HUES48 (cell line): ENCODE measurements at regions not wholly inside any gene's neighbourhood (a gene's known extent, or its start where the extent isn't known, plus 50 kb on each side); places are given as distances from the start of the nearest gene placed in this dataset.
"Not testable (repeated sequence)": the region's sequence is repeated elsewhere in the genome, so short reads cannot be mapped to it uniquely, and the experiment has no call there.

Experiments
- H3K27ac ChIP-seq: one replicate; pipeline ENCODE4 v1.7.0; 2013; ENCODE audit warnings: low read depth, low read length, inconsistent platforms
- H3K27me3 ChIP-seq: 2 replicates; pipeline ENCODE4 v1.6.1; 2013; ENCODE audit warnings: mild to moderate bottlenecking, low read length; ENCODE audit not compliant: control insufficient read depth, insufficient read depth
- H3K36me3 ChIP-seq: 2 replicates; pipeline ENCODE4 v1.6.1; 2013; ENCODE audit warnings: low read length; ENCODE audit not compliant: control insufficient read depth, insufficient read depth
- H3K4me1 ChIP-seq: 2 replicates; pipeline ENCODE4 v1.6.1; 2013; ENCODE audit warnings: mild to moderate bottlenecking, low read length; ENCODE audit not compliant: control insufficient read depth, insufficient read depth
- H3K4me3 ChIP-seq: 2 replicates; pipeline ENCODE4 v1.5.1; 2013; ENCODE audit warnings: mild to moderate bottlenecking, low read depth, low read length
- H3K9ac ChIP-seq: 2 replicates; pipeline ENCODE4 v1.6.1; 2013; ENCODE audit warnings: mild to moderate bottlenecking, low read depth, low read length, moderate library complexity
- H3K9me3 ChIP-seq: 2 replicates; pipeline ENCODE4 v1.6.1; 2013; ENCODE audit warnings: low read length; ENCODE audit not compliant: control insufficient read depth, insufficient read depth

DNA sequence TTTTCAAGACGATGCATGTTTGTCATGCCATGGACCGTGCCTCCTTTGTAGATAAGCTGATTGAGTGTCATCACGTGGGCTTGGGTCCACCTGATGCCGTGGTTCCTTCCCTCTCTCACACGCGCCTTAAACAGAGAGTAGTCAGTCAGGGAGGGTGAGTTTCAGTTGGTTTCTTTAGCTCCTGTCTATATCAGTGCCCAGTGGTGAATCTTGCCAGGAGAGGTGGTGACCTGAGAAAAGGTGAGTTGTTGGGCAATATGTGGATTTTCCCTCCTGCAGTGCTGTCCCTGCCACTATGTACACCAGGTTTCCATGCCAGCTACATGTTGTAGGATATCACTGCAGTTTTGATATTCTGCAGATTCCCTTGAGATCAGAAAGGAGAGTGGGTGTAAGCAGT lies 129.7 kb downstream of the LAT start:
- no peaks in the 10 kb centered on the region for H3K9me3 ChIP-seq
- no peak overlapping the region for H3K4me3 ChIP-seq
- H3K9ac ChIP-seq, result no peak overlapping the region
- no peaks in the 10 kb centered on the region for H3K4me1 ChIP-seq
- H3K27me3 ChIP-seq, result no peaks in the 10 kb centered on the region
- H3K27ac ChIP-seq, result no peak overlapping the region
- no peaks in the 10 kb centered on the region for H3K36me3 ChIP-seq

DNA sequence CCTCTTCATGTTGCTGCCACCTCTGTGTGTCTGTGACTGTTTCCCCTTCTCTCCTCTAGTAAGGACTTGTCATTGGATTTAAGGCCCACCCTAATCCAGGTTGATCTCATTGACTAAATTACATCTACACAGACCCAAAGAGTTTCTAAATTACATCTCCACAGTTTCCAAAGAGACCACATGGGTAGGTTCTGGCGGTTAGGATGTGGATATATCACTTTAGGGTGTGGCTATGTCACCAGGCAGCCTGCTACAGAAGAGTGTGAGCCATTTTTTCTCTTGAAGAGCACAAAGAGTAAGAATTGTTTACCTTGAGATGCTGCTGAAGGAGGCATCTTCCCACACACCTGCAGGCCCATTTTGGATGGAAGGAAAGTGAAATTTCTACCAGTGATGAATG lies 128.6 kb downstream of the LAT start:
- H3K27ac ChIP-seq, H3K36me3 ChIP-seq, H3K4me3 ChIP-seq, H3K9ac ChIP-seq, H3K9me3 ChIP-seq, H3K4me1 ChIP-seq, H3K27me3 ChIP-seq: not testable (repeated sequence)

DNA sequence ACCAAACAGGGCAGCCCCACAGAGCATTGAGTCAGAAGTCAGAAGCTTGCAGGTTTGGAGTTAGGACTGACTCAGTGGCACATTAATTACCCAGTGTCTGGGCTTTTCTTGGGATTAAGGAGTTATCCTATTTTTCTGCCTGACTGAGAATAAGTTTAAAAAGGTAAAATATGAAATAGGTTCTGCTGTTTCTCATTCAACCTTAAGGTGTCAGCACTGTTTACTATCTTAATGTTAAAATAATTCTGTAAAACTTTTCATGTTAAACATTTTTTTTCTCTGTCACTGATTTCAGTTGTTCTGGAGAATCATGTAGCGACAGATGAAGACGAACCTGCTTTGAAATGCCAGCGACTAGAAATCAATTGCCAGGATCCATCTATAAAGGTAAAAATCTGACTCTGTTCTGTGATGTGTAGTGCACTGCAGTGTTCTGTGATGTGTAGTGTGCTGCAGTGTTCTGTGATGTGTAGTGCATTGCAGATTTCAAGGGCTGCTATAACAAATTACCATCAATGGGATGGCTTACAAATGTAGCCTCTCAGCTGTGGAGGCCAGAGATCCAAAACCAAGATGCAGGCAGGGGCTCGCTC lies 128.0 kb downstream of the LAT start:
- H3K9me3 ChIP-seq, result no peaks in the 10 kb centered on the region
- no peak overlapping the region for H3K27ac ChIP-seq
- no peak overlapping the region for H3K9ac ChIP-seq
- no peaks in the 10 kb centered on the region for H3K27me3 ChIP-seq
- no peaks in the 10 kb centered on the region for H3K36me3 ChIP-seq
- no peaks in the 10 kb centered on the region for H3K4me1 ChIP-seq
- H3K4me3 ChIP-seq, result no peak overlapping the region

DNA sequence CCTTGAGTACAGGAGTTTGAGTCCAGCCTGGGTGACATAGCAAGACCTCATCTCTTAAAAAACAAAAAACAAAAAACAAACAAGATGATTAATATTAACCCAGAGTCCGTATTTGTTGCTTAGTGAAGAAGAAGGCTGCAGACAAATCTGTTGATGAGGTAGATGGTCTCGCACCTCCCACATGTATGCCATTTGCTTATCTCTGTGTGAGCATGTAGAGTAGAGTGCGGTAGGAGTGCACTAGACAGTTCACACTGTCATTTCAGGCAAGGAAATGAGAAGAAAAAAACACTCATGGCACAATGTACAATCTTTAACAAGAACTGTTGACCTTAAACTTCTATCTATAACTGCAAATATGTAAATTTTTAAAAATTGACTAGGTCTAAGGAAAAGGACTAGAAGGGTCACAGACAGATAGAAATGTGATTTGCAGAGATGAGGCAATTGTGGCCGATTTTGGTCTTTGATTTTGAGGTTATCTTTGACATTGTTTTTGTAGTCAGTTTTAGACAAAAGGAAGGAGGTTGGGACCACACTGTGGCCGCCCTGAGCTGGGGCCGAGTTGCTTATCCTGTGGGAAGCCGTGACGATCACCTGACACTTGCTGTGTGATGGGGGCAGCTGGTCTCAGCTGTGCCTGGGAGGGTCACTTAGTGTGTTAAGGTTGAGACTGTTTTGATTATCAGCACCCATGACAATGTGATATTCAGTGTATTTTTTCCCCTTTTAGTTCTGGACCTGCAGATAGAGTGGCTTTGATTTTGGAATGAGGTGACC lies 127.2 kb downstream of the LAT start:
- H3K27me3 ChIP-seq, H3K4me1 ChIP-seq, H3K27ac ChIP-seq, H3K9me3 ChIP-seq, H3K4me3 ChIP-seq, H3K36me3 ChIP-seq, H3K9ac ChIP-seq: not testable (repeated sequence)

DNA sequence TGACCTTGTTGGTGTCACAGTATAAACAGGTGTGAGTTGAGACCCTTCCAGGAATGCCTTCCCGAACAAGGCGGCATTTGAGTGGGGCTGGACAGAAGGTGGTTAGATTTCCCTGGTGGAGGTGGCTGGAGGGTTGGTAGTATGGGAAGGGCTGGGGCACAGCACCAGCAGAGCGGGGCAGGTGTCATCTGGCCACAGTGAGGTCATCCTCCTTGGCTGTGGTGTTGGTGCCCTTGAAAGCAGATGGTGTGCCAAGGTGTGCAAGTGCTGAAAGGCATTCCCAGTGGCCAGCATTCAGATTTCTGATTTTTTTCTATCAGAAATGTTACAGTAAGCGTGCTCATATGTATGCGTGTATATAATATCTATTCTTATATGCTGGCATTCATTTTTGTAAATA lies 126.6 kb downstream of the LAT start:
- no peaks in the 10 kb centered on the region for H3K36me3 ChIP-seq
- H3K27me3 ChIP-seq, result no peaks in the 10 kb centered on the region
- H3K4me3 ChIP-seq, result no peak overlapping the region
- no peak overlapping the region for H3K9ac ChIP-seq
- H3K27ac ChIP-seq, result no peak overlapping the region
- H3K4me1 ChIP-seq, result no peaks in the 10 kb centered on the region
- H3K9me3 ChIP-seq, result no peaks in the 10 kb centered on the region

DNA sequence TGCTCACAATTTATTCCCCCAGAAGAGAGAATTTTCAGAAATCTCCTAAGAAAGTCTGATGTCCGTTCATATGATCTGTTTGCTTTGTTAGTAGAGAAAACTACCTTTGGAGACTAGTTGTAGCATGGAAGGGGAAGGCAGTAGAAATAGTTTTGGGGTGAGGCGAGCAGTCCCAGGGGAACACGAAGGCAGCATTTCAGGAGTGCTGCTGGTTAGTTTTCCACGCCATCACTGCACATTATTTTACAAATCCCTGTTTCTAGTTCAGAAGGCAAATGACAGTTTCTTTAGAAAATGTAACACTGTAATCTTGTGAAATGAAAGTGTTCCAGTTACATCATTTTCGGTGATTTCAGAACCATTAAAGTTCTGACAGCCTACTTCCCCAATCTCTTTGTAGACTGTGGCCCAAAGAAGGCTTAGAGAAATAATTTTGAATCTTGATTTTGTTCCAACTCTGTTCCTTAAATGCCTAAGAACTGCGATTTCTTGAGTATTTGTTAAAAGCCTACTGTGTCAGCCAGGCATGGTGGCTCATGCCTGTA lies 123.8 kb downstream of the LAT start:
- not testable (repeated sequence) for H3K9ac ChIP-seq, H3K27ac ChIP-seq, H3K9me3 ChIP-seq, H3K36me3 ChIP-seq, H3K4me3 ChIP-seq, H3K4me1 ChIP-seq, H3K27me3 ChIP-seq

DNA sequence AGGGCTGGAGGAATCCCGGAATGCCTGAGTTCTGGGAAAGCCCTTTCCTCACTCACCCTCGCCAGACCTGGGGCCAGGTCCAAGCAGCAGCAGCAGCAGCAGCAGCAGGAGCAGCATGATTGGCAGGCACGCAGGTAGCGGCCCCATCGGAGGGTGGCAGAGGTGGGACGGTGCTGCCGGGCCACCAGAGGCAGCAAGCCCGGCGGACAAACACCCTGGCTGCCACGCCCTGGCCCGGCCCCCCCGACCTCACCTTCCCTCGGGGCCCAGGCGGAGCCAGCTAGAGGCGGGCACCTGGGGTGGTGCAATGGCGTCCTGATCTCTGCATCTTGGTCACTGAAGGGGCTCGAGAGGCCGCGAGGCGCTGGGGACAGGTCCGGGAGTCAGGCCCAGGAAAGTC lies 122.4 kb downstream of the LAT start:
- H3K9ac ChIP-seq, result no peak overlapping the region; the same call in 1 of the 2 replicates

DNA sequence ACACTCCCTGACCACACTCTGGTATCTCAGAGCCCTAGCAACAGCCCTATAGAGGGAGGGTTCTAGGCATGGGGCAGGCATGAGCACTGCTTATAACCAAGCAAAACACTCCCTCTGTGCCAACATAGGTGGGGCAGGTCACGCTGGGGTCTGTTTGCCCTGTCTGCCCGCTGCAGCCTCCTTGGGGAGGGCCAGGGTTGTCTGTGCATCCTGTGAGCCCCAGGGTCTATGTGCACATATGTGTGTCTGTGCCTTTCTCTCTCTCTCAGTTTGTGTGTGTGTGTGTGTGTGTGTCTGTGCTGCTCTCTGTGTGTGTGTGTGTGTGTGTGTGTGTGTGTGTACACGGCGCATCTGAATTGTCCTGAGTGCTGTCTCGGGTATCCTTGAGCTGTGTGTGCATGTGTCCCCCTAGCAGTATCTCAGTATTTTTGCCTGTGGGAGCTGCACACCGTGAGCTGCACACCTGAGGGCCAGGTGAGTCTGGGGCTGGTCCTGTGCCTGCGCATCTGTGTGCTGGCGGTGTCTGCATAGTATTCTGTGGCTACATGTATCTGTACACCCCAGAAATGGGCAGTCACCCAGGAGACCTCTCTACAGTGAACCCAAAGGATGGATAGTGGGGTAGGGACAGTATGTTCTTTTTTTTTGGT lies 121.5 kb downstream of the LAT start:
- not testable (repeated sequence) for H3K9ac ChIP-seq, H3K4me1 ChIP-seq, H3K27ac ChIP-seq, H3K27me3 ChIP-seq, H3K36me3 ChIP-seq, H3K9me3 ChIP-seq
- peak overlapping the region; percentile 65 for H3K4me3 ChIP-seq

More for the DNA sequence above, 122.4 kb downstream of the LAT start:
- H3K4me1 ChIP-seq, result no peaks in the 10 kb centered on the region
- no peaks in the 10 kb centered on the region for H3K9me3 ChIP-seq
- peak overlapping the region; percentile 65 for H3K4me3 ChIP-seq
- no peak overlapping the region for H3K27ac ChIP-seq
- no peaks in the 10 kb centered on the region for H3K27me3 ChIP-seq
- no peaks in the 10 kb centered on the region for H3K36me3 ChIP-seq

DNA sequence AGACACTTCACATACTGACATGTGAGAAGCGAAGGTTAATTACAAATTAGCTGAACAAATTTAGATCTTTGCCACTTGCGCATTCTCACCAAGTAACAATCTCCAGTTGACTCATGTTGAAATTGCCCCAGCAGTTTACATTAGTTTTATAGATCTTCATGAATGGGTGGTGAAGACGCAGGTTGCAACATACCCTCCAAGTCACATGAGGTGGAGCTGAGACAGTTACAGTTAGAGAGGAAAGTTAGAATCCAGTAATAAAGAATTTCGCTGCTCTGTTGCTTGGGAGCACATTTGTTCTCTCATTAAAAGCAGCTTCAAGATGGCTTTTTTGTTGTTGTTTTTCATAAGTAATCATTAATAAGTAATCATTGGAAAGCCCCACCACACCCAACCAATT lies 119.7 kb downstream of the LAT start:
- not testable (repeated sequence) for H3K36me3 ChIP-seq, H3K4me1 ChIP-seq, H3K4me3 ChIP-seq, H3K27ac ChIP-seq, H3K9ac ChIP-seq, H3K27me3 ChIP-seq, H3K9me3 ChIP-seq

DNA sequence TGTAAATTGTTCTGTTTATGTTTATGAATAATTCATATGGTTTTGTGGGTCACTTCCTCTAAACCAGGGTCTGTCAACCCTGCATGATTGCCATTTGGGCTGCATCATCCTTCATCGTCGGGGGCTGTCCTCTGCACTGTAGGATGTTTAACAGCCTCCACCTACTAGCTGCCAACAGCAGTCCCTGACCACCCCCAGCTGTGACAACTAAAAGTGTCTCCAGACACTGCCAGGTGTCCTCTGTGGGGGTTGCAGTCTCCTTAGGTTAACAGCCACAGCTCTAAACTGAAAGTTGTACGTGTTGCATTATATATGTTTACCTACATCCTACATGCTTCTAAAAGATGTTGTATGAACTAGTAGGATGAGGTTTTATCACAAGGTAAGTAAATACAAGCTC lies 113.1 kb downstream of the LAT start:
- H3K27me3 ChIP-seq, H3K27ac ChIP-seq, H3K36me3 ChIP-seq, H3K4me3 ChIP-seq, H3K4me1 ChIP-seq, H3K9me3 ChIP-seq, H3K9ac ChIP-seq: not testable (repeated sequence)
